PC-3 (cell line): ENCODE measurements at regions not wholly inside any gene's neighbourhood (a gene's known extent, or its start where the extent isn't known, plus 50 kb on each side); places are given as distances from the start of the nearest gene placed in this dataset.

Experiments used
- EZH2 ChIP-seq: fragments of 300-600 bp; sonication (generic); IDR thresholded peaks from one replicate; pipeline ENCODE4 v1.6.1; 2017; ENCODE audit warnings: antibody characterized with exemption, mild to moderate bottlenecking, low read length; ENCODE audit not compliant: unreplicated experiment
- EZH2phosphoT487 ChIP-seq: fragments of 300-600 bp; sonication (generic); IDR thresholded peaks from 2 replicates; pipeline ENCODE4 v1.6.1; 2018; ENCODE audit warnings: mild to moderate bottlenecking, antibody characterized with exemption, low read length, borderline replicate concordance
- TF ChIP-seq, protein P1 (sequence below): fragments of 300-600 bp; sonication (generic); conservative IDR thresholded peaks from 2 replicates; pipeline ENCODE4 v1.5.1; 2017; ENCODE audit warnings: antibody characterized with exemption, low read depth, mild to moderate bottlenecking, low read length

DNA sequence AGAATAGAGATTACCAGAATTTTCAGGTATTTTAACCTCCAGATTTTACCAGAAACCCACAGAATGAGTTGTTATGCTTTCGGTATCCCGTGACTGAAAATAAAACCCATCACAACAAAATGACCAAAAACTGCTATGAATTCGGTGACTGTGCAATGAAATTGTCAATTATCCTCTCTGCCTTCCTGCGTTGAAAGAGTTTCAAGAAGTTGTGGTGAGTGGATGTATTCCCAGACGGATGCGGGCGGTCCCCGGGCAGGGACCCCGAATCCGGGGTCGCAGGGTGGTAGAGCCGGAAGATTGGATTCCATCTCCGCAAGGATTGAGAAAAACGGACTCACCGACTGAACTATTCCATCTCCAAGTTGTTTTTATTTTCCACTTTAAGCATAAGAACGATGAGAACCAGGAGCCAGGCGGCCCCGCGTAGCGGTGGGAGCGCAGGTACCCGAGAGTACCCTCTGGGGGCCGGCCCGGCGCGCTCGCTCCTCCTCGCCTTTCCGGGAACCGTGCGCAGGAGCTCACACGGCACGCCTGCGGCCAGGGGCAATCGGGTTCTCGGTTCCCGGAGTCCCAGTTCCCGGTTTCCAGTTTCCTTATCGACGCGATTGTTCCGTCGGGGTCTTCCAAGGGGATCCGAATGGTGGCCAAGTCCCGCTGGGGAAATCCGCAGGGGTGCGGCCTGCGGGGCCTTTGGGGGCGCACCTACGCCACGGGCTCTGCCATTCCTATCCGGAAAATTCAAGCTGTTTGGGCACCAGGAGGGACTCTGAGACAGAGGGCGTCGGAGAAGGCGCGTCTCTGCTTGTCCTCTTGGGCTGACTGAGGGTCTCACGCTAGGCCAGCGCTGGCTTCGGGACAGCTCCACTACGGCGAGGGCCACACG, 104.9 kb upstream of the PRDM1 start:
- TF ChIP-seq, protein P1, sequence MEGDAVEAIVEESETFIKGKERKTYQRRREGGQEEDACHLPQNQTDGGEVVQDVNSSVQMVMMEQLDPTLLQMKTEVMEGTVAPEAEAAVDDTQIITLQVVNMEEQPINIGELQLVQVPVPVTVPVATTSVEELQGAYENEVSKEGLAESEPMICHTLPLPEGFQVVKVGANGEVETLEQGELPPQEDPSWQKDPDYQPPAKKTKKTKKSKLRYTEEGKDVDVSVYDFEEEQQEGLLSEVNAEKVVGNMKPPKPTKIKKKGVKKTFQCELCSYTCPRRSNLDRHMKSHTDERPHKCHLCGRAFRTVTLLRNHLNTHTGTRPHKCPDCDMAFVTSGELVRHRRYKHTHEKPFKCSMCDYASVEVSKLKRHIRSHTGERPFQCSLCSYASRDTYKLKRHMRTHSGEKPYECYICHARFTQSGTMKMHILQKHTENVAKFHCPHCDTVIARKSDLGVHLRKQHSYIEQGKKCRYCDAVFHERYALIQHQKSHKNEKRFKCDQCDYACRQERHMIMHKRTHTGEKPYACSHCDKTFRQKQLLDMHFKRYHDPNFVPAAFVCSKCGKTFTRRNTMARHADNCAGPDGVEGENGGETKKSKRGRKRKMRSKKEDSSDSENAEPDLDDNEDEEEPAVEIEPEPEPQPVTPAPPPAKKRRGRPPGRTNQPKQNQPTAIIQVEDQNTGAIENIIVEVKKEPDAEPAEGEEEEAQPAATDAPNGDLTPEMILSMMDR: no peak
- TF ChIP-seq EZH2phosphoT487: no peak
- no peak for TF ChIP-seq EZH2
